A673 (cell line): ENCODE measurements at regions not wholly inside any gene's neighbourhood (a gene's known extent, or its start where the extent isn't known, plus 50 kb on each side); places are given as distances from the start of the nearest gene placed in this dataset.
"Not testable (repeated sequence)": the region's sequence is repeated elsewhere in the genome, so short reads cannot be mapped to it uniquely, and the experiment has no call there.

ENCODE experiments used
- BruUV-seq: library from RNA; stranded (reverse); fragments of 400-500 nt; replicated peaks from 2 replicates; lab custom pipeline; 2021; lab: Mats Ljungman, UMichigan
- CTCF ChIA-PET: fragments of 300-600 bp; sonication (Branson Sonifier 250); formaldehyde crosslinking; loops from one replicate; lab custom pipeline; 2022; ENCODE audit warnings: antibody characterized with exemption; lab: Charles Lee
- POLR2A ChIA-PET: fragments of 300-600 bp; sonication (Branson Sonifier 250); formaldehyde crosslinking; loops from one replicate; lab custom pipeline; 2022; ENCODE audit warnings: antibody characterized with exemption; ENCODE audit not compliant: low non-redundant PET; lab: Charles Lee
- DNase-seq: peaks from one replicate; pipeline ENCODE4 v3.0.0-alpha.2; 2015; ENCODE audit warnings: low spot score
- H3K27ac ChIP-seq: fragments of 200-600 bp; sonication (generic); 2 replicates; pipeline ENCODE4 v1.5.1; 2016; ENCODE audit warnings: mixed run types, low read depth, mild to moderate bottlenecking, mixed read lengths, antibody characterized with exemption, low read length; ENCODE audit not compliant: poor library complexity, severe bottlenecking
- H3K27me3 ChIP-seq: fragments of 200-600 bp; sonication (generic); replicated peaks from 2 replicates; pipeline ENCODE4 v1.6.1; 2017; ENCODE audit warnings: mixed run types, low read depth, mild to moderate bottlenecking, mixed read lengths, antibody characterized with exemption, low read length; ENCODE audit not compliant: insufficient read depth, poor library complexity
- H3K36me3 ChIP-seq: fragments of 200-600 bp; sonication (generic); 2 replicates; pipeline ENCODE4 v1.6.1; 2016; ENCODE audit warnings: mixed run types, mild to moderate bottlenecking, mixed read lengths, antibody characterized with exemption, low read length; ENCODE audit not compliant: insufficient read depth, poor library complexity, severe bottlenecking
- H3K4me1 ChIP-seq: fragments of 200-600 bp; sonication (generic); 2 replicates; pipeline ENCODE4 v1.6.1; 2017; ENCODE audit warnings: mixed run types, mild to moderate bottlenecking, mixed read lengths, antibody characterized with exemption, low read length; ENCODE audit not compliant: insufficient read depth, poor library complexity, severe bottlenecking
- H3K4me3 ChIP-seq: fragments of 200-600 bp; sonication (generic); 2 replicates; pipeline ENCODE4 v1.5.1; 2016; ENCODE audit warnings: low read depth, mixed run types, mild to moderate bottlenecking, mixed read lengths, low read length; ENCODE audit not compliant: poor library complexity, severe bottlenecking
- H3K9me3 ChIP-seq: fragments of 200-600 bp; sonication (generic); 2 replicates; pipeline ENCODE4 v1.6.1; 2016; ENCODE audit warnings: mixed run types, low read depth, mild to moderate bottlenecking, mixed read lengths, antibody characterized with exemption, low read length; ENCODE audit not compliant: poor library complexity, severe bottlenecking
- EZH2 ChIP-seq: fragments of 200-600 bp; sonication (generic); IDR thresholded peaks from 2 replicates; pipeline ENCODE4 v1.6.1; 2017; ENCODE audit warnings: borderline replicate concordance, low read depth, mild to moderate bottlenecking, mixed read lengths, antibody characterized with exemption, low read length; ENCODE audit not compliant: poor library complexity, severe bottlenecking
- intact Hi-C: fragments of 100-400 bp; cut with micrococcal nuclease; formaldehyde crosslinking; loops from one replicate; pipeline ENCODE4 v1.10.0; 2022; ENCODE audit not compliant: unreplicated experiment
- TF ChIP-seq, protein P1 (sequence below): fragments of 300-800, 200-600 bp; sonication (generic); conservative IDR thresholded peaks from 2 replicates; pipeline ENCODE4 v1.5.1; 2017; ENCODE audit warnings: low read depth, mild to moderate bottlenecking, antibody characterized with exemption, low read length, moderate library complexity, mixed read lengths

DNA sequence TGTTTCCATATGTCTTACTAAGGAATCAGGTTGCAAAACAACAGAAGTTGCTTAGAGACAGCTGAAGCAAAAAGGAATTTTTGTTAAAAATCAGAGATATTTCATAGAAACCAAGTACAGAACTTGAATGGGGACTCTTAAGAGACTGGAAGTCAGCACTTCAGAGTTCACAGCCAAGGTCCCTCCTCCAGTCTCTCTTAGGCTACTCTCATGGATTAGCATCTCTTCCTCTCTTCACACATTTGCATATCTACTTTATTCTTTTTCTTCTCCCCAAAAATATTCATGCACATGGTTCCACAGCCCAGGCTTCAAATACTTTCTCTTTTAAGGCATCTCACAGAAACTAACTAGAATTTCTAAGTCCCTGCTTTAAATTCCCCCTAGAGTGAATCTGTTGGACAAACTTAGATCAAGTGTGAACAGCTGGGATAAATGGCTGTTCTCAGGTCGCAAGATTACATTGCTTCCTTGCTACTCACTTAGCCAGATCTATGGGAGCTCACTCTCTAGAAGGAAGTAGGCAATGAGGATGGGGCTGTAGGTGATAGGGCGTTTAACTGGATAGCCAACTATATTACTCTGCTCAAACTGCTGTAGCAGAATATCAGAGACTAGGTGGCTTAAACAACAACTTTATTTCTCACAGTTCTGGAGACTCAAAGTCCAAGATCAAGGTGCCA is 73.7 kb upstream of the GALNT7 start:
- BruUV-seq, result no TSS peak
- Histone ChIP-seq H3K4me1 (no peaks in the 10 kb centered on the region), H3K4me3 (no peak overlapping the region), H3K27ac (no peak overlapping the region), H3K36me3 (no peaks in the 10 kb centered on the region), H3K9me3 (no peaks in the 10 kb centered on the region), H3K27me3 (no peaks in the 10 kb centered on the region)
- ChIA-PET CTCF (no interaction called here), POLR2A (no interaction called here)
- no peak for TF ChIP-seq EZH2
- TF ChIP-seq, protein P1, sequence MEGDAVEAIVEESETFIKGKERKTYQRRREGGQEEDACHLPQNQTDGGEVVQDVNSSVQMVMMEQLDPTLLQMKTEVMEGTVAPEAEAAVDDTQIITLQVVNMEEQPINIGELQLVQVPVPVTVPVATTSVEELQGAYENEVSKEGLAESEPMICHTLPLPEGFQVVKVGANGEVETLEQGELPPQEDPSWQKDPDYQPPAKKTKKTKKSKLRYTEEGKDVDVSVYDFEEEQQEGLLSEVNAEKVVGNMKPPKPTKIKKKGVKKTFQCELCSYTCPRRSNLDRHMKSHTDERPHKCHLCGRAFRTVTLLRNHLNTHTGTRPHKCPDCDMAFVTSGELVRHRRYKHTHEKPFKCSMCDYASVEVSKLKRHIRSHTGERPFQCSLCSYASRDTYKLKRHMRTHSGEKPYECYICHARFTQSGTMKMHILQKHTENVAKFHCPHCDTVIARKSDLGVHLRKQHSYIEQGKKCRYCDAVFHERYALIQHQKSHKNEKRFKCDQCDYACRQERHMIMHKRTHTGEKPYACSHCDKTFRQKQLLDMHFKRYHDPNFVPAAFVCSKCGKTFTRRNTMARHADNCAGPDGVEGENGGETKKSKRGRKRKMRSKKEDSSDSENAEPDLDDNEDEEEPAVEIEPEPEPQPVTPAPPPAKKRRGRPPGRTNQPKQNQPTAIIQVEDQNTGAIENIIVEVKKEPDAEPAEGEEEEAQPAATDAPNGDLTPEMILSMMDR, result no peak
- DNase-seq, result no peak
- intact Hi-C loops, result no loop called here

DNA sequence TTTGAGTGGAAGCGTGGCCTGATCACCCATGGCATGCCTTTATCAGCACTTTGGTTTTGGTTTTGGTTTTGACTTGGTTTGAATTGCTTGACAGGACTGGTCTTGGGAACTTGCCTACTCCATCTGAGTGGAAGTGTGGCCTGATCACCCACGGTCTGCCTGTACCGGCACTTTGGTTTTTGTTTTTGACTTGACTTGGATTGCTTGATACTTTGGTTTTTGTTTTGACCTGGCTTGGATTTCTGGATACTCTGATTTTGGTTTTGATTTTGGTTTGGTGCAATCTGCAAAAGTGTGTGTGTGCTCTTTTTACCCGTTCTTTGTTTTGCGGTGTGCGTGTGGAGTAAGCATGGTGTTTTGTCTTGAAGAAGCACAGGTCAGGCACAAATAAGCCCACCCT is 69.2 kb upstream of the GALNT7 start:
- H3K9me3 ChIP-seq, BruUV-seq, H3K27me3 ChIP-seq, H3K36me3 ChIP-seq, H3K27ac ChIP-seq, H3K4me3 ChIP-seq, POLR2A ChIA-PET, H3K4me1 ChIP-seq, CTCF ChIA-PET, DNase-seq, intact Hi-C loops: not testable (repeated sequence)

DNA sequence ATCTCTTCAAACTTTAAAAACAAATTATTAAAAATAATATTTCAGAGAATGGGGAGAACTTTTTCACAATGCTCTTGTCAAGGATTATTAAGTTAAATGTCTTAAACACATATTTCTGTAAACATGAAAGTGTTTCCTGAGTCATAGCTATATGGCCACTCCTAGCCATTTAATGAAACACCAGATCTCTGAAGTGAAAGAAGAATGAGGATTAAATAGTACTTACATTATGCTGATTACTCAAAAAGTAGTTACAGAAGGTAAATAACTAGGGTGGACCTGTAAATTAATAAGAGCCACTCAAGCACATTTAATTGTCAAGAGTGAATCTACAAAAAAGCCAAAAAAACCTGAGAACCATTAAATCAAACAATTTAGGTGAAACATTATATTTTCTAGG is 57.6 kb upstream of the GALNT7 start:
- no peak for TF ChIP-seq EZH2
- TF ChIP-seq, protein P1, result no peak
- H3K27ac ChIP-seq, result no peak overlapping the region
- no peaks in the 10 kb centered on the region for H3K9me3 ChIP-seq
- no peak overlapping the region for H3K4me3 ChIP-seq
- no peak for DNase-seq
- no peaks in the 10 kb centered on the region for H3K27me3 ChIP-seq
- intact Hi-C loops, result no loop called here
- H3K4me1 ChIP-seq, result no peaks in the 10 kb centered on the region
- no TSS peak for BruUV-seq
- no peaks in the 10 kb centered on the region for H3K36me3 ChIP-seq
- ChIA-PET CTCF (no interaction called here), POLR2A (interaction anchor here (0.6 kb wide), 1 partner anchor 376 kb away, joined by 3 read pairs; no protein-coding TSS in a partner anchor)

GRCh38 chr4:173117430-173117829 is 51.2 kb upstream of the GALNT7 start:
- POLR2A ChIA-PET, H3K9me3 ChIP-seq, CTCF ChIA-PET, BruUV-seq, H3K4me3 ChIP-seq, H3K4me1 ChIP-seq, H3K27ac ChIP-seq, DNase-seq, H3K27me3 ChIP-seq, H3K36me3 ChIP-seq, intact Hi-C loops: not testable (repeated sequence)
